Fibroblast of skin of right quadriceps (primary cell): ENCODE measurements at regions not wholly inside any gene's neighbourhood (a gene's known extent, or its start where the extent isn't known, plus 50 kb on each side); places are given as distances from the start of the nearest gene placed in this dataset.

Experiments used
- DNase-seq: peaks from one replicate; pipeline ENCODE4 v3.0.0-alpha.2; 2013

- no peak for DNase-seq
These were observed 694.9 kb downstream of the GALR1 start for GRCh38 chr18:77944533-77944932.

- no peak for DNase-seq
These were observed 698.9 kb downstream of the GALR1 start for GRCh38 chr18:77948567-77948966.

DNA sequence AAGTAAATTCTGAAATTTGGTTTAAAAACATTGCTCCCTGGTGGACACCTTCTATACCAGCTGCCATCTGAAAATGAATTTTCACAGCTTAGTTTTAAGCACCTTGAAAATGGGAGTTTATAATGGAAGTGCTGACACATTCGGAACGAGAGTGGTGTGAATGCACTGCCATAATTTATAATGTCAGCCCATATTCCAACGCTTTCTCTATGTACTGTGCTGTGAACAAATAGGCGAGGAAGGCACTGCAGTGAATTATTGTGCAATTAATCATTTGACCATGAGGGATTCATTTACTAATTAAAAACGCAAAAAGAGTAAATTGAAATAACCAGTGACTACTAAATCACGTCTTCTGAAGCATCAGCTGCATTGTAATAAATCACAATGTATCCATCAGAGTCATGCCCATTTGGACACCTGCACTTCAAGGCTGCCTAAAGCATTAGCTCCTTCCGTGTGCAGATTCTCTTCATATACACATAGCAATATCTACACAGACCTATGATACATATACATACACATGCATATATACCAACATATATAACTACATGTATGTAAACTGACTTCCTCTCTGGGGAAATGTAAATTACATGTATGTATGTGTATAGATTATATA is 699.8 kb downstream of the GALR1 start:
- DNase-seq: no peak

DNA sequence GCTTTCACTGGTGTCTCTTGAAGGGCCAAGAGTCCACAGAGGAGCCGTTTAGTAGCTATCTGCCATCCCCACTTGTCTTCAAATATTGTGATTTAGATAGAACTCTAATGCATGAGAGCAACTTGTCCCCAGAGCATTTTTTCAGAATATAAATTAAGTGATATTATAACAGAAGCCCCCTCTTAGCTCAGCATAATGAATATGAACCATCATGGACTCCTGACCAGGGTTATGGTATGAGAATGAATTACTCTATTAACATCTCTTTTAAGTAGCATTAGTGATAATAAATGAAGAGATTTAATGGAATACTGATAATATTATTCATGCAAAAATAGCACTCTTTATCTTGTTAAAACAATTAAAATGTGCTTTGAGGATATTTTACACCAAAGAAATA is 709.6 kb downstream of the GALR1 start:
- no peak for DNase-seq

DNA sequence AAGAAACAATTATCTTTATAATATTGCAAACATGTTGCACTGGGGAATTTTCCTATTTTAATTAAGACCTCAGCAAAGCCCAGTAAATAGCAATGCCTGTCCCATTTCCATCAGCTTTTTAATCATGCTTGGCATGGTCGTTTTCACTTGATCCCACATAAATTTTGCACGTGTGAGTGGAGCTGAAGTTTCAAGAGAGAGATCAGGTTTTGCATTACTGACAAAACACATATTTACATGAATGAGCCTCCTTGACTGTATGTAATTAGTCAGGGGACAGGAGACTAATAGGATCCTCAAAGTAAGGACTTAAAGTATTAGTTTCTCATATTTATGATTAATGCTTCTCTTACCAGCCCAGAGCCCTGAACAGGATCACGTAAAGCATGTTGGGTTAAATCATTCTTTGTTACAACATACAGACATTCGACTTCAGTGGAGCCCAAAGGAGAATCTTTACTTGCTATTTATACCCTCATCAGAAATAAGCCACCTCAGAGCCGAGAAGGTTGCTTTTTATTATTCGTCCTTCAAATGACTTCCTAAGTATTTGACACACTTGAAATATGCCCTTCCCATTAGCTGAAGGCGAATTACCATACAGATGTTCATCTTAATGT is 711.3 kb downstream of the GALR1 start:
- no peak for DNase-seq

GRCh38 chr18:77967071-77967470 is 717.4 kb downstream of the GALR1 start:
- no peak for DNase-seq

- no peak for DNase-seq
These were observed 718.1 kb downstream of the GALR1 start for GRCh38 chr18:77967791-77968190.

GRCh38 chr18:77969972-77970371 is 720.3 kb downstream of the GALR1 start:
- no peak for DNase-seq

GRCh38 chr18:77970814-77971213 is 721.2 kb downstream of the GALR1 start:
- DNase-seq: no peak

DNA sequence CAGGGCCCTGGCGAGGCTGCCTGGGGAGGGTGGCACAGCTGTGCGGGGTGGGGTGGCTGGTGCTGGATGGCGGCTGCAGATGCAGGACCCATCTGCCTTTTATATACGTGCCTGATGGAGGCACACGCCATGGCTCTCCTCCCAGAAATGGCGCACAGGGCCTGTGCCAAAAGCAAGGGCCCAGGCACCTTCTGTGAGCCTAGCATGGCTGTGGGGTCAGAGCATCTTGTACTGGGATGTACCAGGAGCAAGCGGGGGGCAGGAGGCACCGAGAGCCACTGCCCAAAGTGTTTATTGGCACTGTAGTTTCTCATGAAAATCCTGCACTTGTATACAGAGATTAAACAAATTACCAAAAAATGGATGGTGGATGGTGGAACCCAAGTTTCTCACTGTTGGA is 724.1 kb downstream of the GALR1 start:
- DNase-seq: no peak

DNA sequence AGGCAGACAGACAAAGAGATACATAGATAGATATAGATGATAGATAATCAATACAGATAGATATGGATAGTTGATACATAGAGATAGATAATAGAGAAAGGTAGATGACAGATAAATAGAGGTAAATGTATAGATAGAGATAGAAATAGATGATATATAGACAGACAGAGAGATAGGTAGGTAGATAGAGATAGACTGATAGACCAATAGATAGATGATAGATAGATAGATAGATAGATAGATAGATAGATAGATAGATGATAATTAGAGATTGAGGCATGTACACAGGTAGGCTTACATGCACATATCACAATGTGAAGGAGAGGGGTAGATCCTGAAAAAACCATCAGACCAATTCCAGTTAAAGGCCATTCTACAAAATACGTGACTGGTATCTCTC is 724.7 kb downstream of the GALR1 start:
- DNase-seq: no peak

DNA sequence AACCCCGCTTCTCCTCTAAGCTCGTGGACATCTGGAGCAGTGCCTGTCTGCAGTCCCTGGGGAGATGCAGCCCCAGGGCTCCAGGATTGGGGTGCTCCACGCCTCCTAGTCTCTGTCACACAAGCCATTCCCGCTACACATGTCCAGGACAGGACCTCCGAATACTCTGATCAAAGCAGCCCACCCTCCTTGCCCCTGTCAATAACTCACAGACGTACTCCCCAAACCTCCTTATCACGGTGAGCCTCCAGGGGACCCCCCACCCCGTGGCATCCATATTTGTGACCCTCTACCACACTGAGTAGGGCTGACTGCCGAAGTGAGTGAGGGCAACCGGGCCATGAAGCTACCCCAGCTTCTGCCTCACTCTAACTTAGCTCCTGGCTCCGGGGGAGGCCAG is 727.7 kb downstream of the GALR1 start:
- DNase-seq: no peak

DNA sequence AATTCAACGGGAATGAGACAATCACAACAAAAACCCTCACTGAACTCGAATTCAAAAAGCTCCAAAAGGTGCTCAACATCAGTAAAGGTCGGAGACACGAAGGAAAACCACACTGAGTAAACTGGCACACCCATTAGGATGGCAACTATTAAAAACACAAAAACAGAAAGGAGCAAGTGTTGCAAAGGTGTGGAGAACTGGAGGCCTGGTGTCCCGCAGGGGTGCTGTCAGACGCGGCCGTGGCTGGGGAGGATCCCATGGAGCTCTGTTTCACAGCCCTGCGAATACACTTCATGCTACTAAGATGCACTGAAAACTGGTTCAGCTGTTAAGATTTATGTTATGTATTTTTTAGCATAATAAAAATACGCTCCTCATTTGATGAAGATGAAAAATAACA is 730.6 kb downstream of the GALR1 start:
- DNase-seq: no peak

GRCh38 chr18:77981874-77982273 is 732.2 kb downstream of the GALR1 start:
- no peak for DNase-seq

GRCh38 chr18:77983270-77983669 is 733.6 kb downstream of the GALR1 start:
- no peak for DNase-seq

GRCh38 chr18:77984178-77984577 is 734.5 kb downstream of the GALR1 start:
- no peak for DNase-seq

DNA sequence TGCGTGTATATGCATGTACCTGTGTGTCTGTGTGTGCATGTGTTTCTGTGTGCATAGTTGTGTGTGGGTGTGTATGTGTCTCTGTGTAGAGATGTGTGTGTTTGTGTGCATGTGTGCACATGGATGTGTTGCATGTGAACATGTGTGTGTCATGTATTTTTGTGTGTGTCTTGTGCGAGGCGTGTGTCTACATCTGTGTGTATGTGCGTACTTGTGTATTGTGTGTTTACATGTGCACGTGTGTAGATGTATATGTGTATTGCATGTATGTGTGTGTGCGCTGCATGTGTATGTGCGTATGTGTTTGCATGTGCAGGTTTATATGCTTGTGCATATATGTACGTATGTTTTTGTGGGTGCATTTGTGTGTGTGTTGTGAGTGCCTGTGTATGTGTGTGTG is 735.2 kb downstream of the GALR1 start:
- no peak for DNase-seq

- no peak for DNase-seq
These were observed 736.1 kb downstream of the GALR1 start for GRCh38 chr18:77985526-77986281.

GRCh38 chr18:77990131-77990530 is 740.5 kb downstream of the GALR1 start:
- no peak for DNase-seq

- DNase-seq: no peak
These were observed 741.3 kb downstream of the GALR1 start for GRCh38 chr18:77990901-77991300.

DNA sequence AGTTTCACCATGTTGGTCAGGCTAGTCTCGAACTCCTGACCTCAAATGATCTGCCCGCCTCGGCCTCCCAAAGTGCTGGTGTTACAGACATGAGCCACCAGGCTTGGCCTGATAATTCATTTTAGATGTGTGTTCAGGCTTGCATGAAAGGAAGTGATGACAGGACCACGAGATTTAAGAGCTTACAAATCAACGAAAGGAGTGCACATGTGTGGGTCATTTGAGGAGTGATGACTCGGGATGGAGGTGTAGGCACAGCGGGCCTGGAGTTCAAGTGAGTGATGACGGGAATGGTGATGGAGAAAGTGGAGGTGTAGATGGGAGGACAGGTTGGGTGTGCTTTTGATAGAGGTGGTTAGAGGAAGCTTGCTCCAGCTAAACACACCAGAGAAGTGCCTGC is 742.4 kb downstream of the GALR1 start:
- DNase-seq: no peak

- no peak for DNase-seq
These were observed 743.7 kb downstream of the GALR1 start for GRCh38 chr18:77993188-77993981.

GRCh38 chr18:77995593-77995992 is 745.9 kb downstream of the GALR1 start:
- DNase-seq: no peak

DNA sequence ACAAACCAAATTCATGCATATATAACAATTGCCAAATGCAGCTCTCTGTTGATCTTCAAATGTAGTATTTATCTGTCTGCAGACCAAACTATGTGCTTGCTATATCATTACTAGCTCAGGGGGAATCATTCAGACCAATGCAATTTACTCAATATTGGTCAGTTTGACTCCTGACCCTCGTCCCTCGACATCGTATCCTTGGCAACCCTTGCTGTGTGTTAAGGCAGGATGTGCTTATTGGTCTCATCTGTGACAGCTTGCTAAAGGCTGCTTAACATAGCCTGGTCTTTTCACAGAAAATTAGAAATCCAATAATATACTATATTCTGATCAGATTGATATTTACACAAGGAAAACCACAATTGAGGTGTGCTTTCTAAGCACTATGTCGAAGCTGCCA is 747.1 kb downstream of the GALR1 start:
- DNase-seq: no peak
